Esophagus muscularis mucosa (tissue), 4 donors: ENCODE measurements at regions not wholly inside any gene's neighbourhood (a gene's known extent, or its start where the extent isn't known, plus 50 kb on each side); places are given as distances from the start of the nearest gene placed in this dataset.

Source experiments
- DNase-seq: peaks from one replicate; pipeline ENCODE4 v3.0.0-alpha.2; 2017; ENCODE audit errors: extremely low spot score
- H3K27ac ChIP-seq, 4 donors: fragments of 200-600 bp; sonication (generic); replicated peaks in 1 of 4; 1 replicate in 3 of 4; 2 replicates in 1 of 4; pipeline ENCODE4 v1.5.1; 2016 to 2019; ENCODE audit warnings: mild to moderate bottlenecking in 1 of 4
- H3K27me3 ChIP-seq, 4 donors: fragments of 200-600 bp; sonication (generic); one replicate each; pipeline versions ENCODE4 v1.5.1 to v1.6.0; 2016 to 2019
- H3K36me3 ChIP-seq, 4 donors: fragments of 200-600 bp; sonication (generic); one replicate each; pipeline ENCODE4 v1.5.1; 2016 to 2019
- H3K4me1 ChIP-seq, 4 donors: fragments of 200-600 bp; sonication (generic); one replicate each; pipeline ENCODE4 v1.5.1; 2016 to 2019
- H3K4me3 ChIP-seq, 4 donors: fragments of 200-600 bp; sonication (generic); 1 replicate in 2 of 4; 2 replicates in 2 of 4; pipeline ENCODE4 v1.5.1; 2016 to 2019; ENCODE audit warnings: mild to moderate bottlenecking in 4 of 4, moderate library complexity in 1 of 4
- H3K9me3 ChIP-seq, 4 donors: fragments of 200-600 bp; sonication (generic); 1 replicate in 3 of 4; 2 replicates in 1 of 4; pipeline ENCODE4 v1.5.1; 2016 to 2019
- CTCF ChIP-seq, 3 experiments: fragments of 200-600 bp in 2 of 3; fragments of 450-650 bp in 1 of 3; sonication (generic) in 2 of 3; IDR thresholded peaks; one replicate each; pipeline ENCODE4 v1.5.1; 2017 to 2019; ENCODE audit warnings: antibody characterized with exemption in 3 of 3, mild to moderate bottlenecking in 2 of 3, moderate library complexity in 1 of 3
- EP300 ChIP-seq: sonication (generic); formaldehyde crosslinking; IDR thresholded peaks from one replicate; pipeline ENCODE4 v1.6.1; 2017; ENCODE audit warnings: antibody characterized with exemption
- POLR2A ChIP-seq: fragments of 450-650 bp; IDR thresholded peaks from one replicate; pipeline ENCODE4 v1.6.1; 2017; ENCODE audit warnings: antibody characterized with exemption, moderate library complexity, mild to moderate bottlenecking, low read depth
- POLR2AphosphoS5 ChIP-seq, 2 donors: sonication (generic); formaldehyde crosslinking; IDR thresholded peaks; one replicate each; pipeline ENCODE4 v1.6.1; 2017; ENCODE audit warnings: antibody characterized with exemption in 2 of 2
- WGBS: methylation state at CpG from one replicate; pipeline ENCODE4 v1.1.5; 2018; 5-methylcytosine and 5-hydroxymethylcytosine counted together
- intact Hi-C: fragments of 100-400 bp; cut with DNase I; formaldehyde crosslinking; loops from one replicate; pipeline ENCODE4 v1.15.1; 2023

DNA sequence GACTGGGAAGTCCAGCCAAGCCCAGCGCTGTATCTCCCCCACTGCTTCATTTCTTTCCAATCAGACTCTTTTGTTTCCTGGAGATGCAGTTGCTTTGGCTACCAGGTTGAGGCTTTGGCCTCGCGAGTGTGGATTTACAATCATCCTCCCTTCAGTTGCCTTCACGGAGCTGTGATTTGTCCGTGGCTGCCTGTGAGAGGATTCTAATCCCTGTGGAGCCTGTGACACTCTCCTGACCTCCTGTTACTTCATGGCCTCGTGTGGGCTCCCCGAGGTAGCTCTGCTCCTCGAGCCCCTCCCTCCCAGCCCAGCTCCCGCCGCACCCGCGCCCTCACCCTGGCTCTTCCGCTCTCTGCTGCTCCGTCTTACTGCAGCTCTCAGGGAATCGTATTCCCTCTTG, 107.2 kb upstream of the STC2 start:
- DNase-seq, result no peak
- intact Hi-C loops, result no loop called here
- H3K36me3 ChIP-seq, result no peaks in the 10 kb centered on the region
- no peaks in the 10 kb centered on the region for H3K9me3 ChIP-seq
- H3K27me3 ChIP-seq, result no peaks in the 10 kb centered on the region
- WGBS, result 53% methylated on average over 14 of the region's 15 CpGs
- no peak overlapping the region for H3K4me3 ChIP-seq
- H3K4me1 ChIP-seq, result peaks cover 0 to 8% (median 5%) of the 10 kb centered on the region in 4 donors
- peak overlapping the region in 1 of 4 donors; percentile 50 for H3K27ac ChIP-seq
- TF ChIP-seq POLR2A (no peak), EP300 (no peak), POLR2AphosphoS5 (IDR thresholded peaks at IDR 0.05) (no peak)

- Histone ChIP-seq H3K4me3 (no peak overlapping the region), H3K27ac (no peak overlapping the region), H3K36me3 (no peaks in the 10 kb centered on the region), H3K27me3 (no peaks in the 10 kb centered on the region), H3K9me3 (no peaks in the 10 kb centered on the region), H3K4me1 (peaks cover 0 to 8% (median 5%) of the 10 kb centered on the region in 4 donors)
- DNase-seq, result no peak
- 76% methylated on average over 5 of the region's 5 CpGs for WGBS
- TF ChIP-seq CTCF (IDR thresholded peaks at IDR 0.05), result no peak
- intact Hi-C loops, result no loop called here
Measured at GRCh38 chr5:173434270-173434669, 106.1 kb upstream of the STC2 start.

DNA sequence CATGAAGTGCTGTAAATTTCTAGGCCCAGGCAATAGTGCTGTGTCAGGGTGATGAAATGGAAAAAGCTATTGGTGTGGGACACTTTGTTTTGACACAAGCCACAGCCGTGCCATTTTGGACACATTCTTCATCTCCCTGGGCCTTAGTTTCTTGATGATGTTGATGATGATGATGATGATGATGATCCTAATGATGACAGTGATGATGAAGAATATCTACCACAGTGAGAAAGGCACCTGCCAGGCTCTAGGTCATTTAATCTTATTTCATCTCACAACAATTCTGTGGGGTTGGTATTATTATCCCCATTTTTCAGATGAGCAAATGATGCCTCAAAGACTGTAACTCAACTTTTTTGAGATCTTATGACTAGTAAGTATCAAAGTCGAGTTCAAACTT, 102.2 kb upstream of the STC2 start:
- intact Hi-C loops, result no loop called here
- no peak for TF ChIP-seq POLR2A
- no peak for TF ChIP-seq POLR2AphosphoS5 (IDR thresholded peaks at IDR 0.05)
- no peak for TF ChIP-seq CTCF (IDR thresholded peaks at IDR 0.05)
- TF ChIP-seq EP300, result no peak

DNA sequence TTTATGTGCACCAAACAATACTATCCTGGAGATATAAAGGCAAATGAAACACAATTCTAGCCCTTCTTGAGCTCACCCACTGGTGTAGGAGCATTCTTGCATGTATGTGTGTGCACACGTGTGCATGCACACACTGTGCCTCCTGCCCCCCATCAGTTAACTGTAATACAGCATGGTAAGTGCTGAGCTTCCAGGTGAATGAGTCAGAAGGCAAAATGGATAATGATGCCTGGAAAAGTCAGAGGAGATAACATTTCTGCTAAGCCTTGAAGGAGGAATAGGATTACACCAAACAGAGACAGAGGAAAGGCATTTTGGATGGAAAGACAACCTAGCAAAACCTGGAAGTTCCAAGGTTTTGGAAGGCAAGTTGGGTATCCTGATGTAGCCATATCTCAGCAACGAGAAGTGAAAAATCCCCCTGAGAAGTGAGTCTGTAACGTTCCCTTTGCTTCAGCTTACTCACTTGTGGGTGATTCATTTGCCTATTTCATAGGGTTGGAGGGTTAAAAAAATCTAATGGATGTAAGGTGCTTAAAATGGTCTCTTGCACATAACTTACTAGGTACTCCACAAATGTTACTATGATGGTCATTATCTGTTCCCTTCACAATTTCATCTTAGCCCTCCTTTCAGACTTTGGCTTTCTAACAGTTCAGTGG, 101.4 kb upstream of the STC2 start:
- TF ChIP-seq CTCF (IDR thresholded peaks at IDR 0.05), result no peak
- no peak for TF ChIP-seq POLR2AphosphoS5 (IDR thresholded peaks at IDR 0.05)
- TF ChIP-seq POLR2A, result no peak
- no peak for TF ChIP-seq EP300
- 84% methylated on average over 3 of the region's 3 CpGs for WGBS
- DNase-seq, result no peak
- H3K4me1 ChIP-seq, result no peaks in the 10 kb centered on the region
- no peaks in the 10 kb centered on the region for H3K9me3 ChIP-seq
- no peak overlapping the region for H3K4me3 ChIP-seq
- no peaks in the 10 kb centered on the region for H3K36me3 ChIP-seq
- H3K27me3 ChIP-seq, result no peaks in the 10 kb centered on the region
- intact Hi-C loops, result no loop called here
- H3K27ac ChIP-seq, result no peak overlapping the region

More for the DNA sequence above, 102.2 kb upstream of the STC2 start:
- DNase-seq, result no peak
- peaks cover 0 to 6% (median 4%) of the 10 kb centered on the region in 4 donors for H3K4me1 ChIP-seq
- H3K27ac ChIP-seq, result no peak overlapping the region
- 72% methylated on average over 2 of the region's 2 CpGs for WGBS
- H3K27me3 ChIP-seq, result no peaks in the 10 kb centered on the region
- no peaks in the 10 kb centered on the region for H3K9me3 ChIP-seq
- no peak overlapping the region for H3K4me3 ChIP-seq
- H3K36me3 ChIP-seq, result no peaks in the 10 kb centered on the region

DNA sequence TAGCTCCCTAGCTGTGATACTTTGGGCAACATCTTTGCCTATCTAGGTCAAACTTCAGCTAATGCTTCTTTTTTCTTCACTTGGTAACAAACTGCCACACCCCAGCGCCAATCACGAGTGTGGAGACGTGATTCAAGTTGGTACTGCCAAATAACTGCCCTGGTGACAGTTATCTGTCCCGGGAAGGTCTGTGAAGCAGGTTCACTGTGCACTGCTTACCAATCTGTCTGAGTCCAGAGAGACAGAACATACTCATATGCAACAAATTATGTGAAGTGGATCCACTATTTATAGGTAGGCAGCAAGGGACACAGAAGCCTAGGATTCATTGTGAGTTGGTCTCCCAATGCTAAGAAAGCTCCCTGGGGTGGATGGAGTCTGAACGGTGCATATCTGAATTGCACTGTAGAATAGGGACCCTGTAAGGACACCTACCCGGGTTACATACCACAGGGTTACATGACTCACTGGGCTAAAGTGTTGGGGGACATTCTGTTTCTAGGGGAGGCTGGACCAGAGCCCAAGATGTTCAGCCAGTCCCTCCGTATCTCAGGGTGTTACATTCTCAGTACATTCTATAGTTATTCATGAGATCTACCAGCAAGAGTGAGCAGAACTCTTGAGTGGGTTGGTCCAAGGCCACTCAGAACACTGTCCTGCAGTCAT, 95.4 kb upstream of the STC2 start:
- no peak for TF ChIP-seq EP300
- no peak for TF ChIP-seq CTCF (IDR thresholded peaks at IDR 0.05)
- TF ChIP-seq POLR2AphosphoS5 (IDR thresholded peaks at IDR 0.05), result no peak
- no peak for TF ChIP-seq POLR2A
- peaks cover 0 to 20% (median 13%) of the 10 kb centered on the region in 4 donors for H3K4me1 ChIP-seq
- no peaks in the 10 kb centered on the region for H3K27me3 ChIP-seq
- H3K36me3 ChIP-seq, result no peaks in the 10 kb centered on the region
- no peak for DNase-seq
- no peak overlapping the region for H3K27ac ChIP-seq
- H3K4me3 ChIP-seq, result no peak overlapping the region
- H3K9me3 ChIP-seq, result peaks cover 0 to 19% (median 2%) of the 10 kb centered on the region in 4 donors
- intact Hi-C loops, result no loop called here
- WGBS, result 82% methylated on average over 5 of the region's 7 CpGs
